Muscle of arm (tissue), 1 donor: ENCODE measurements at regions not wholly inside any gene's neighbourhood (a gene's known extent, or its start where the extent isn't known, plus 50 kb on each side); places are given as distances from the start of the nearest gene placed in this dataset.
"Not testable (repeated sequence)": the region's sequence is repeated elsewhere in the genome, so short reads cannot be mapped to it uniquely, and the experiment has no call there.

Experiments used
- DNase-seq: peaks from one replicate; pipeline ENCODE4 v3.0.0-alpha.2; 2013

DNA sequence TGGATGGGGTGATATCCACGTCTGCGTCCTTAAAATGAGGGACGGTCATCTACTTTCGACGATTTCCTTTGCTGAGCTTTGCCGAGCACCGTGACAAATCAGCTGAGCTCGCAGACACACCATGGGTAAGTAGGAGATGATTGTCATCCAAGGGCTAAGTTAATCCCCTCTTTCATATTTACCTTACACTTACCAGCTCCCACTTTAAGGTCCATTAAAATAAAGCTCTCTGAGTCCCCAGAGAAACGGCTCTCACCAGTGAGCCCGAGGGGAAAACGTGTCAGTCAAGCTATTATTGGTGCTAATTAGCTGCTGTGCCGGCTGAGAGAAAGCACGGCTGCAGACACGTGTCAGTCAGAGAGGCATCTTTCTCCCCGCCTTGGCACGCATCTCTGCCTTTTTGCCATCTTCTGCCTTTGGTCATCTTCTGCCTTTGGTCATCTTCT lies 72.2 kb downstream of the CRLF2 start:
- no peak for DNase-seq

DNA sequence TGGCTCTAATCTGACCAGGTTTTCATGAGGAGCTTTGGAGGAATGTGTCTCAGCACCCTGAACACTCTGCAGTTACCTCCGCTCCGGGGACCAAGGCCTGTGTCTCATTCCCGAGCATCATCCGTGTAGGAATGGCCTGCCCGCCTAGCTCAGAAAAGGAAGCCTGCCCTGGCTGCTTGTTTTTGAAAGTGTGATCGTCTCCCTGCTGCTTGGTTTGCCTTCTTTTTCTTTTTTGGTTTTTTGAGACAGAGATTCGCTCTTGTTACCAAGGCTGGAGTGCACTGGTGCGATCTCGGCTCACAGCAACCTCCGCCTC lies 73.3 kb downstream of the CRLF2 start:
- DNase-seq: no peak

DNA sequence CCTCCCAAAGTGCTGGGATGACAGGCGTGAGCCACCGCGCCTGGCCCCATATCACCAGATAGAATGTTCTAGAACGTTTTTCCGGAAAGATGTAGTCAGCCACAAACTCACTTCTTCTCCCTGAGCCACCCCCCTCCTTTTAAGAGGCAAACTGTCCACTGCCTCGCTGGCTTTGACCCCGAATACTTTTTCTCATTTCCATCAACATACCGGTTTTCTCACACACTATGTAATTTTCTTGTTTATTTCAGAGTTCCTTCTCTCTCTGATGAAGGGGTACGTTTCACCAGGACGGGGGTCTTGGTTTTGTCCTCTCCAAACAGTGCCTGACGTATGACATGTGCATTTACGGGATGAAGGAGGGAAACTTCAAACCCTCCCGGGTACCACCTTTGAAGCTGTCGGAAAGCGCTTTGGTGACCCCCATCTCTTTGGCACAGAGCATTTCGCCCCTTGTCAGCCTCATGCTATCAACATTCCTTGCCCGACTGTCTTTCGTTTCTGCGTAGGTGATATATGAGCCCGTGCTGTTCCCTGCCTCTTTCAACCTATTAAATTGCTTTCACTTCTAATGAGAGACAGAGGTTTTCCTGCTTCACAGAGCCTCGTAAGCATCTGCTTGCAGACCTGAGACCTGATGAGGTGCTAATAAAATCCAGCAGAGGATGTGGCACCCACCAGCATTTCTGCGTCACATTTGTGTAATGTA lies 73.8 kb downstream of the CRLF2 start:
- DNase-seq: no peak

DNA sequence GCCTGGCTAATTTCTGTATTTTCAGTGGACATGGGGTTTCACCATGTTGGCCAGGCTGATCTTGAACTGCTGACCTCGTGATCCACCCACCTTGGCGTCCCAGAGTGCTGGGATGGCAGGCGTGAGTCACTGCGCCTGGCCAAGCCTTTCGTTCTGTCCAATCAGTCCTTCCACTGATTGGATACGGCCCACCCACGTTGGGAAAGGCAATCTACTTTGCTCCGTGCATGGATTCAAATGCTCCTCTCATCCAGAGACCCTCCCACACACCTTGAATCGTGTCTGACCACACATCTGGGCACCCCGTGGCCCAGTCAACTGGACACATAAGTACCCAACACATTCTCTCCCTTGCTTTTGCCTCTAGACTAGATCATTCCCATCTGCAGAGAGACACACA lies 74.9 kb downstream of the CRLF2 start:
- DNase-seq: no peak

DNA sequence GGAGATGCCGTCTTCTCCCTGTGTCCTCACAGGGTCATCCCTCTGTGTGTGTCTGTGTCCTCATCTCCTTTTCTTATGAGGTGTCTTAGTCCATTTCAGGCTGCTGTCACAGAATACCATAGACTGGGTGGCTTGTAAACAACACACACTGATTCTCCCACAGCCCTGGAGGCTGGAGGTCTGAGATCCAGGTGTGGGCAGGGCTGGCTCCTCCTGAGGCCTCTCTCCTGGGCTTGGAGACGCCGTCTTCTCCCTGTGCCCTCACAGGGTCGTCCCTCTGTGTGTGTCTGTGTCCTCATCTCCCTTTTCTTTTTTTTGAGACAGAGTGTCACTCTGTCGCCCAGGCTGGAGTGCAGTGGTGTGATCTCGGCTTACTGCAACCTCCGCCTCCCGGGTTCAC lies 75.9 kb downstream of the CRLF2 start:
- not testable (repeated sequence) for DNase-seq

DNA sequence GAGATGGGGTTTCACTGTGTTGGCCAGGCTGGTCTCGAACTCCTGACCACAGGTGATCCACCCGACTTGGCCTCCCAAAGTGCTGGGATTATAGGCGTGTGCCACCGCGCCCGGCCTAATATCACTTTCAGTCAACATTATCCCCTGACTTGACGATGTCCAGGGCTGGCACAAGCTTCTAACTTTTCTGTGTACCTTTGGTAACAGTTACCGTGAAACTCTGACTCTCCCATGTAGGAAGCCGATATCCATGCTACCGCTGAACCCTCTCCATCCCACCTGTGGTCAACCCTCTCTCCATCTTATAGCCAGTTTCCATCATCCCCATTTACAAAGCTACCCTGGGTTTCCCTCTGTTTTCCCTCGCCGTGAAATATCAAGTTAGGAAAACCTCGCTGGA lies 77.5 kb downstream of the CRLF2 start:
- no peak for DNase-seq

DNA sequence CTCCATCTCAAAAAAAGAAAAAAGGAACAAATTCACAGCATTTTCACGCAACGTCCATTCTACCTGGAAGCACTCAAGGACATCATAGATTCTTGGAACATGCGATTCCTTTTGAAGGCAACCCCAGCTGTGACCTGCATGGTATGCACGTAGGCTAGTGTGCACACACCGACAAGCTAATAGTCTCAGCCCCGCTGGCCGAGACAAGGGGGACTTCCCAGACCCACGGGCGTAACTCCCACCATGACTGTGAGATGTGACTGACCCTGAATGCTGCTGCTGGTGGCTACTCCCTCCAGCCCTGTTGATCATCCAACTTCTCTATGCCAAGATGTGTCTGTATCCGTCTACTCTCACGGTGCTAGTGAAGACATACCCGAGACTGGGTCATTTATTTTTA lies 78.3 kb downstream of the CRLF2 start:
- DNase-seq: no peak

DNA sequence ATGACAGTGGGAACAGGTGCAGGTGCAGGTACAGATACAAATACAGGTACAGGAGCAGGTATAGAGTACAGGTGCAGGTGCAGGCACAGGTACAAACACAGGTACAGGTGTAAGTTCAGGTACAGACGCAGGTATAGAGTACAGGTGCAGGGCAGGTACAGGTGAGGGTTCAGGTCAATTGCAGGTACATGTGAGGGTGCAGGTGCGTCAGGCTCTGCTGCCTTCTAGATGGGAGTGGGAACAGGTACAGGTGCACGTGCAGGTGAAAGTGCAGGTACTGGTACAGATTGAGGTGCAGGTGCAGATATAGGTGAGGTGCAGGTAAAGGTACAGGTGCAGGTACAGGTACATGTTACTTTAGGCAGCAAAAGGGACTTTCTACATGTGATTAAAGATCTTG lies 85.7 kb downstream of the CRLF2 start:
- no peak for DNase-seq

DNA sequence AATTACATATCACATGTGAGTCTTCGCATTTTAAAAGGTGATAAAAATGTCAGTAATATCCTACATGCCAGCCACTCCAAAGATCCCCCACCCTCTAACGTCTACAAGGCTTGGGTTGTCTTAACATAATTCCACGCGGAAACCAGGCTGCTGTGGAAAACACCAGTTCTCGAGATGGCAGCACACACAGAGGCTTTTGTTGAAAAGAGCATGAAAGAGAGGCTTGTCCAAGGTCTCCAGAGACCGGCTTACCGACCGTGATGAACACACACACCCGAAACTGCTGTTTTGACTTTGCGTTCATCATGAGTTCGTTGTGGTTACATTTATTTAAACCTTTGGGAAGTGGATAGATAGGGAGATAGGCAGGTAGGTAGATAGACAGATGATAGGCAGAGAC lies 87.9 kb downstream of the CRLF2 start:
- no peak for DNase-seq

DNA sequence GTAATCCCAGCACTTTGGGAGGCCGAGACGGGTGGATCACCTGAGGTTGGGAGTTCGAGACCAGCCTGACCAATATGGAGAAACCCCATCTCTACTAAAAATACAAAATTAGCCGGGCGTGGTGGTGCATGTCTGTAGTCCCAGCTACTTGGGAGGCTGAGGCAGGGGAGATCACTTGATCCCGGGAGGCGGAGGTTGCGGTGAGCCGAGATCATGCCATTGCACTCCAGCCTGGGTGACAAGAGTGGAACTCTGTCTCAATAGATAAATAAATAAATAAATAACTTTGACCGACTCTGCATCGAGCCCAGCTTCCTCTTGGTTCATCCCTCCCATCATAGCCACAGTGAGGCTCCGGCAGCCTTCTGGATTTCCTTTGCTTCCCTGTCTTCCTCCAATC lies 89.6 kb downstream of the CRLF2 start:
- DNase-seq: not testable (repeated sequence)

DNA sequence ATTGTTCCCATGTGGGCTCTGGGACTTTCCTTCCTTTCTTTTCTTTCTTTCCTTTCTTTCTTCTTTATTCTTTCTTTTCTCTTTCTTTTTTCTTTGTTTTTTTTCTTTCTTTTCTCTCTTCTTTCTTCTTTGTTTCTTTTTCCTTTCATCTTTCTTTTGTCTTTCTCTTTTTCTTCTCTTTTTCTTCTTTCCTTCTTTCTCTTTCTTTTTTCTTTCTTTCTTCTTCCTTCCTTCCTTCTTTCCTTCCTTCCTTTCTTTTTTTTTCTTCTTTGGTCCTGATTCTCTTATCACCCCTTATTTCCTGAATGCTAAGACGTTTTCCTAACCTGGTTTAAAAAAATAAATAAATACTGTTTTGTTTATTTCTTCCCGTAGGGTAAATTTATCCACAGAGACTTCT lies 93.2 kb downstream of the CRLF2 start:
- DNase-seq: no peak

DNA sequence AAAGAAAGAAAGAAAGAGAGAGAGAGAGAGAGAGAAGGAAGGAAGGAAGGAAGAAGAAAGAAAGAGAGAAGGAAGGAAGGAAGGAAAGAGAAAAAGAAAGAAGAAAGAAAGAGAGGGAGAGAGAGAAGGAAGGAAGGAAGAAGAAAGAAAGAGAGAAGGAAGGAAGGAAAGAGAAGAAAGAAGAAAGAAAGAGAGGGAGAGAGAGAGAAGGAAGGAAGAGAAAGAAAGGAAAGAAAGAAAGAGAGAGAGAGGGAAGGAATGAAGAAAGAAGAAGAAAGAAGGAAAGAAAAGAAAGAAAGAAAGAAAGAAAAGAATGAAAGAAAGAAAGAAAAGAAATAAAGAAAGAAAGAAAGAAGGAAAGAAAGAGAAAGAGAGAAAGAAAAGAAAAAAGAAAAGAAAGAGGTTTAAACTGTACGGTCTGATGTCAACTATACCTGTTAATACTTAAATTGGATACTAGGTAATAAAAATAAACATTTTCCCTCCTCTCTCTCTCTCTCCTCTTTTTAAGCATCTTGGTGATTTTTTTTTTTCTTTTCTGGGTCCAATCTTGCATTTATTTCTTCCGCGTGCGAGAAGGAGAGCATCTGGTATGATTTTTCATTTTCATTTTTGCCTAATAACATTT lies 93.8 kb downstream of the CRLF2 start:
- no peak for DNase-seq

DNA sequence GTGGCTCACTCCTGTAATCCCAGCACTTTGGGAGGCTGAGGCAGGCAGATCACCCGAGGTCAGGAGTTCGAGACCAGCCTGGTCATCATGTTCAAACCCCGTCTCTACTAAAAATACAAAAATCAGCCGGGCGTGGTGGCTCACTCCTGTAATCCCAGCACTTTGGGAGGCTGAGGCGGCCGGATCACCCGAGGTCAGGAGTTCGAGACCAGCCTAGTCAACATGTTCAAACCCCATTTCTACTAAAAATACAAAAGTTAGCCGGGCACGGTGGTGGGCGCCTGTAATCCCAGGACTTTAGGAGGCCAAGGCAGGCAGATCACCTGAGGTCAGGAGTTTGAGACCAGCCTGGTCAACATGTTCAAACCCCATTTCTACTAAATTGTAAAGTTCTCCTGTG lies 97.0 kb downstream of the CRLF2 start:
- not testable (repeated sequence) for DNase-seq

DNA sequence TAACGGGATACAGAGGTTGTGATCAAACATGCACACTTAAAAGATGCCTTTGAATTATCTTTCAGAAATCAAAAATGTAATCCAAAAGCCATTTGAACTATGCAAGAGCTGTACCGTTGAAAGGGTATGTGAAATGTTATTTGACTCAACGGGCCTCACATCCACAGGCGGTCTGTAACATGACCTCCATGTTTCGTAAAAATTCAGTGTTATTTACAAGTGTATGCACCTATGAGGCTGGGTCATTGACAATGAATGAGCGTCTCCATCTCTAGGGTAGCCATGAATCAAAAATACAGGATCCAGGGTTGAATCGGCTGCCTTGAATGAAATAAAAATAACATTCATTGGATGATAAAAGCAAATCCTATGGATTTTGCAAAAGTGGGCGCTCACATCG lies 100.1 kb downstream of the CRLF2 start:
- DNase-seq: no peak

DNA sequence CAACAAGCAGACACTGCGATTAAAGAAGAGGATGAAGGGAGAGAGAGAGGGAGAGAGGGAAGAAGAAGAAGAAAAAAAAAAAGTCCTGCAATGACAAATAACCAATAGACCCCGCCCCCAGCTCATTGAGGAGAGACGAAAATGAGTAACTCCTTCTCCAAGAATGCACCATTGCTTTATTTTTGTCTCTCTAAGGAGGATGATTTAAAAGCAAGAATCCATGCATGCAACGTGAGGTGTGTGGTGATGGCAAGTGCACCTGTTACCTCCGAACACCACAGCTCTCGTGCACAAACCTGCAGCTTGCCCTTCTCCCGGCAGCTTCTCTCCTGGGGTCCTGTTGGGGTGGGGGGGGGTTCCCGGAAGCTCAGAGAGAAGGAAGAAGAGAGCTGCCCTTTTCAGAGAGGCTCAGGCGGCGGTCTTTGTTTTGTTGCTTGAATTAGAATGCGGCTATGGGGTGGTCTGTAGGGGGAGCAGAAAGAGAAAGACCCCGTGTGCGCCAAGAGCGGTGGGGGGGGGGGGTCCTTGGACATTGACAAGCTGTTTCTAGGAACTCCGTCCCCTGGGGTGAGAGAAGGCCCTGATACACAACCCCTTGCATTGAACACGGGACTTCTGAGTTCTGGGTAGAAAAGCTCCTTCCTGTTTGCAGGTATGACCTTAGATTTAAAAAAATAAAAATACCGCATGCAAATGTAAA lies 100.7 kb downstream of the CRLF2 start:
- DNase-seq: no peak

DNA sequence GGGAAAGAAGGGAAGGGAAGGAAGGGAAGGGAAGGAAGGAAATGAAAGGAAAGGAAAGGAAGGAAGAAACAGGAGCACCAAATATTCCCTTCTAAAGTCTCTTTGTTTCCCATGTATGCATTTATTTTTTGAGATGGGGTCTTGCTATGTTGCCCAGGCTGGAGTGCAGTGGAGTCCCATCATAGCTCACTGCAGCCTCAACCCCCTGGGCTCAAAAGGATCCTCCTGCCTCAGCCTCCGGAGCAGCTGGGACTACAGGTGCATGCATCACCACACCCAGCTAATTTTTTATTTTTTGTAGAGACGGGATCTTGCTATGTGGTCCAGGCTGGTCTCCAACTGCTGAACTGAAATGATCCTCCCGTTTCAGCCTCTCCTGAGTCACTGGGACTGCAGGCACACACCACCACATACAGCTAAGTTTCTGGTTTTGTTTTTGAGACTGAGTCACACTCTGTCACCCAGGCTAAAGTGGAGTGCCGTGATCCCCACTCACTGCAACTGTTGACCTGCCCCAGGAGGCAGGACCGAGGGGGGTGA lies 102.8 kb downstream of the CRLF2 start:
- DNase-seq: no peak

DNA sequence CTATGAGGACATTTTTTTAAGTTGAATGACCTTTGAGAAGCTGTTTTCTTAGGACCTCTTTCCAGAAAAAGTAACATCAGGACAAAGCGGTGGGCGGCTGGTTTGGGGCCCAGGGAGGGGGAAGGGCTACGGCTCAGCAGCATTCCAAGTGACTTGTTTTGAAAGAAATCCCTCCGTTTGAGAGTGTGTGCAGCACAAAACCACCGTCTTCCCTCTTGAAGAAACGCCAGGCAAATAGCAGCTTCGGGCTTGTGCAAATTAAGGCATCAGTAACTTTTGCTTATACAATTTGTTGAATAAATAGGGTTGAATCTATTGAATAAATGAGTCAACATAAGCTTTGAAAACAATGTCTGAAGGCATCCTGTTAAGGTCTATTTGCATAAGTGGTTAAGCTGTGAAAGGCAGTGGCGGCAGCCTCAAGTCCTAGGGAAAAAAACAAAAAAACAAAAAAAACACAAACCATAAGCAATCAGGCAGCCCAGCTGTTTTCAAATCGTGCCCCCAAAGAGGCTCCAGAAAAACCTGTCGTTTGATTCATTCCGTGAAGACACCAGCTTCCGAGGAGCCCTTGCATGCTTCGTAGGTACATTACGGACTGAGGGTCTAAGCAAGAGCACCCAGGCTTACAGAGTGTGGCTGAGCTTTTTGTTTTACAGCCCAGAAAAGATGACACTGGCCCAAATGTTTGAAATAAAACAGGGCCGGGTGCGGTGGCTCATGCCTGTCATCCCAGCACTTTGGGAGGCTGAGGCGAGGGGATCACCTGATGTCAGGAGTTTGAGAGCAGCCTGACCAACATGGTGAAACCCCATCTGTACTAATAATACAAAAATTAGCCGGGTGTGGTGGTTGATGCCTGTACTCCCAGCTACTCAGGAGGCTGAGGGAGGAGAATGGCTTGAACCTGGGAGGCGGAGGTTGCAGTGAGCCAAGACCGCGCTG lies 103.7 kb downstream of the CRLF2 start:
- no peak for DNase-seq

DNA sequence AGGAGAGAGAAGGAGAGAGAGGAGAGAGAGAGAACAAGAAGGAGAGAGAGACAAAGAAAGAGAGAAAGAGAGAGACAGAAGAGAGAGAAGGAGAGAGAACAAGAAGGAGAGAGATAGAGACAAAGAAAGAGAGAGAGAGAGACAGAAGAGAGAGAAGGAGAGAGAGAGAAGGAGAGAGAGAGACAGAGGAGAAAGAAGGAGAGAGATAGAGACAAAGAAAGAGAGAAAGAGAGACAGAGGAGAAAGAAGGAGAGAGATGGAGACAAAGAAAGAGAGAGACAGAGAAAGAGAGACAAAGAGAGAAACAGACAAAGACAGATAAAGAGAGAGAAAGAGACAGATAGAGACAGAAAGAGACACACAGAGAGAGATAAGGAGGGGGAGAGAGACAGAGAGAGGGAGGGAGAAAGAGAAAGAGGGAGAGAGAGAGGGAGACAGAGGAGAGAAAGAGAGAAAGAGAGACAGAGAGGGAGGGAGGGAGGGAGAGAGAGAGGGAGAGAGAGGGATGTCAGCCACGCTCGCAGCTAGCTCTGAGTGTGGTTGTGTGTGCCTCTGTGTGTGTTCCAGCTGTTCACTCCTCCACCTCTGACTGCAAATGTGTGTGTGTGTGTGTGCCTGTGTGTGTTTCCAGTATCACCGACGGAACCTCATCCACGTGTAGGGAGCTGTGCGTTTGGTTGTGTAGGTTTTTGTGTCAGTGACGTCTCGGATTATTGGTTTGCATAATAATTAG lies 105.8 kb downstream of the CRLF2 start:
- no peak for DNase-seq

DNA sequence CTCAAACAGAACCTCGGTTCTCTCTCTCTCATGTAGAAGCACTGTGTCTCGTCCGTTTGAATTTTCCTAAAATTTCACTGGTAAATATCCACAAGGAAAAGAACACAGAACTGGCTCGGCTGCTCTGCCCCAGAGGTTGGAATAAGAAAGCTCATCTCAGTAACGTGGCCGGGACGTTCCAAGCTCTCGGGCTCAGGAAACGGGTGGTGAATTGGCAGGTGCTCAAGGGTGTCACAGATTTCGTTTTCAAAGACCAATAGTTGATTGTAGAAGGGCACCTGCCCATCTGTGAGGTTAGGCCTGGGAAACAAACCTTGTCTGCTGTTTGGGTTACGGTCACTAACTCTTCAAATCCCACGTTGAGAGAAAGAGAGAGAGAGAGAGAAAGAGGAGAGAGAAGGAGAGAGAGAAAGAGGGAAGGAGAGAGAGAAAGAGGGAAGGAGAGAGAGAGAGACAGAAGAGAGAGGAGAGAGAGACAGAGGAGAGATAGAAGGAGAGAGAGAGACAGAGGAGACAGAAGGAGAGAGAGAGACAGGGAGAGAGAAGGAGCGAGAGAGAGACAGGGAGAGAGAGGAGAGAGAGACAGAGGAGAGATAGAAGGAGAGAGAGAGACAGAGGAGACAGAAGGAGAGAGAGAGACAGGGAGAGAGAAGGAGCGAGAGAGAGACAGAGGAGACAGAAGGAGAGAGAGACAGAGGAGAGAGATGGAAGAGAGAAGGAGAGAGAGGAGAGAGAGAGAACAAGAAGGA lies 106.6 kb downstream of the CRLF2 start:
- DNase-seq: no peak

DNA sequence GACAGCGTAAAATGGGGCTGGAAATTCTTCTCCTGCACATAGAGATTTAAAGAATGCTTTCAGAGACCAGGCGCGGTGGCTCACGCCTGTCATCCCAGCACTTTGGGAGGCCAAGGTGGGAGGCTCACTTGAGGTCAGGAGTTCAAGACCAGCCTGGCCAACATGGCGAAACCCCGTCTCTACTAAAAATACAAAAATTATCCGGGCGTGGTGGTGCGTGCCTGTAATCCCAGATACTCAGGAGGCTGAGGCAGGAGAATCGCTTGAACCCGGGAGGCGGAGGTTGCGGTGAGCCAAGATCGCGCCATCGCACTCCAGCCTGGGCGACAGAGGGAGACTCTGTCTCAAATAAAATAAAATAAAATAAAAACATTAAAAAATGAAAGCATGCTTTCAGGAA lies 107.4 kb downstream of the CRLF2 start:
- DNase-seq: not testable (repeated sequence)

DNA sequence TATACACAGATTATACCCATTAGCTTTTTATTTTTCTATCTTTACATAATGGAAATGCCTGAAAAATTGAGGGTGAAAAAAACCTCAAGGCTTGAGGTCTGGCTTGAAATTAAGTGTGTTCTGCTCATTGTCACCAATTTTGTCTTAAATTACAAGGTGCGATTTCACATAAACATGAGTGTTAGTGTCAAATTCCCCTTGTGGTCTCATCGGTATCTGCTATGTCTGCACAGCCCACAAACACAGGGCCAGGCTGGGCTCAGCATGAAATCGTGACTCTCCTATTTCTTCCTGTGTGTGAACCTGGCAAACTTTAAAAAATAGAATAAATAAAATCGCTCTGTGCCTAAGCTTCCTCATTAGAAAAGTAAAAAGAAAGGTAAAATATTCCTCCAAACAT lies 109.1 kb downstream of the CRLF2 start:
- no peak for DNase-seq
